ENCODE measurements at regions not wholly inside any gene's neighbourhood (a gene's known extent, or its start where the extent isn't known, plus 50 kb on each side); places are given as distances from the start of the nearest gene placed in this dataset.

- Histone ChIP-seq H3K27ac (ENCODE audit: low read depth, low read length) (no peak overlapping the region), H4K20me1 (replicated peaks in 1 of 2; ENCODE audit: control insufficient read depth in 1 of 2, insufficient read depth in 2 of 2, low read length in 2 of 2) (no peaks in the 10 kb centered on the region), H2BK20ac (ENCODE audit: low read length) (no peak overlapping the region), H3K79me2 (ENCODE audit: control insufficient read depth in 1 of 2, insufficient read depth in 2 of 2, low read length in 2 of 2) (no peaks in the 10 kb centered on the region), H2AK5ac (ENCODE audit: low read depth, low read length) (no peak overlapping the region), H3K23ac (ENCODE audit: insufficient read length) (no peak overlapping the region), H4K8ac (ENCODE audit: extremely low read depth, insufficient read depth, low read length) (no peak overlapping the region), H3K4me1 (replicated peaks in 1 of 4; ENCODE audit: control insufficient read depth in 3 of 4, insufficient read depth in 4 of 4, low read length in 3 of 4) (peaks cover 0 to 8% (median 0%) of the 10 kb centered on the region in 4 experiments; a peak in 1 of 7 replicates), H3K9ac (replicated peaks in 1 of 4; ENCODE audit: extremely low read depth in 1 of 4, low read depth in 3 of 4, low read length in 3 of 4) (no peak overlapping the region), H4K91ac (replicated peaks; ENCODE audit: insufficient read length, low read length) (no peak overlapping the region), H3K14ac (ENCODE audit: insufficient read length) (no peak overlapping the region), H3K4me3 (ENCODE audit: extremely low read depth in 1 of 4, insufficient read depth in 2 of 4, low read depth in 3 of 4, low read length in 4 of 4) (no peak overlapping the region), H4K5ac (ENCODE audit: insufficient read length, low read depth, low read length) (no peak overlapping the region), H2BK12ac (ENCODE audit: low read depth, low read length) (no peak overlapping the region), H2BK15ac (ENCODE audit: low read length) (no peak overlapping the region), H3K23me2 (ENCODE audit: low read depth, low read length) (no peaks in the 10 kb centered on the region; the same call in 1 of the 2 replicates), H2AFZ (ENCODE audit: low read length) (no peak overlapping the region), H2BK120ac (replicated peaks; ENCODE audit: low read depth, low read length) (no peak overlapping the region), H3K9me3 (ENCODE audit: insufficient read depth in 2 of 2, low read depth in 1 of 2, low read length in 1 of 2) (no peaks in the 10 kb centered on the region), H3K4ac (replicated peaks; ENCODE audit: insufficient read length, low read depth, low read length) (no peak overlapping the region), H3K56ac (replicated peaks; ENCODE audit: insufficient read length, low read depth, low read length) (no peak overlapping the region), H3K36me3 (ENCODE audit: control insufficient read depth in 2 of 4, insufficient read depth in 4 of 4, low read length in 3 of 4) (no peaks in the 10 kb centered on the region), H3K27me3 (replicated peaks in 1 of 4; ENCODE audit: control insufficient read depth in 3 of 4, extremely low read depth in 1 of 4, insufficient read depth in 3 of 4, low read length in 3 of 4) (no peaks in the 10 kb centered on the region), H3K4me2 (ENCODE audit: insufficient read depth in 1 of 2, low read depth in 2 of 2, low read length in 2 of 2) (no peak overlapping the region), H3K18ac (ENCODE audit: extremely low read depth, low read length) (no peak overlapping the region), H3K79me1 (ENCODE audit: low read depth, low read length) (no peaks in the 10 kb centered on the region), H2BK5ac (ENCODE audit: low read depth, low read length) (no peak overlapping the region)
- WGBS, 2 experiments (ENCODE audit: extremely low coverage in 1 of 2, insufficient coverage in 1 of 2, insufficient read length in 1 of 2, insufficient replicate concordance in 2 of 2, low coverage in 1 of 2, low lambda C conversion rate in 2 of 2, missing lambda C conversion rate in 1 of 2): 80% methylated on average over 1 of the region's 1 CpG; no CpG with 5 or more reads in 1 of the 2 experiments
- FAIRE-seq: no peak
- POLR2A ChIA-PET (ENCODE audit: partially characterized antibody): no interaction called here
- DNase-seq (ENCODE audit: low read depth in 1 of 2, low spot score in 2 of 2): no peak
- CTCF ChIA-PET (ENCODE audit: partially characterized antibody): no interaction called here
- no peak for TF ChIP-seq EP300 (IDR thresholded peaks at IDR 0.05; ENCODE audit: borderline replicate concordance in 1 of 2, low read depth in 2 of 2, low read length in 2 of 2)
- no peak for TF ChIP-seq ATF2 (IDR thresholded peaks at IDR 0.05; ENCODE audit: low read length)
- TF ChIP-seq RBBP5 (IDR thresholded peaks at IDR 0.05; ENCODE audit: borderline replicate concordance, low read depth, low read length): no peak
- TF ChIP-seq KDM5A (IDR thresholded peaks at IDR 0.05; ENCODE audit: low read length): no peak
- no peak for TF ChIP-seq E2F6 (IDR thresholded peaks at IDR 0.05)
- no peak for TF ChIP-seq SAP30 (IDR thresholded peaks at IDR 0.05; ENCODE audit: insufficient read depth, insufficient replicate concordance, low read length)
- TF ChIP-seq GABPA (IDR thresholded peaks at IDR 0.05; ENCODE audit: borderline replicate concordance, insufficient read depth, low read length): no peak
- no peak for TF ChIP-seq SP2 (IDR thresholded peaks at IDR 0.05; ENCODE audit: low read length)
- no peak for TF ChIP-seq TBP (IDR thresholded peaks at IDR 0.05; ENCODE audit: low read depth, low read length)
- TF ChIP-seq MAX (IDR thresholded peaks at IDR 0.05): no peak
- no peak for TF ChIP-seq TAF1 (IDR thresholded peaks at IDR 0.05; ENCODE audit: low read depth, low read length)
These were observed 184.3 kb upstream of the TSC22D1 start for GRCh38 chr13:44760434-44760833.
